Esophagus muscularis mucosa (tissue), 3 donors: ENCODE measurements at regions not wholly inside any gene's neighbourhood (a gene's known extent, or its start where the extent isn't known, plus 50 kb on each side); places are given as distances from the start of the nearest gene placed in this dataset.

ENCODE experiments used
- EP300 ChIP-seq: sonication (generic); formaldehyde crosslinking; IDR thresholded peaks from one replicate; pipeline ENCODE4 v1.6.1; 2017; ENCODE audit warnings: antibody characterized with exemption
- TF ChIP-seq, protein P1 (sequence below), 3 experiments: fragments of 200-600 bp in 2 of 3; fragments of 450-650 bp in 1 of 3; sonication (generic) in 2 of 3; IDR thresholded peaks; one replicate each; pipeline ENCODE4 v1.5.1; 2017 to 2019; ENCODE audit warnings: antibody characterized with exemption in 3 of 3, mild to moderate bottlenecking in 2 of 3, moderate library complexity in 1 of 3

DNA sequence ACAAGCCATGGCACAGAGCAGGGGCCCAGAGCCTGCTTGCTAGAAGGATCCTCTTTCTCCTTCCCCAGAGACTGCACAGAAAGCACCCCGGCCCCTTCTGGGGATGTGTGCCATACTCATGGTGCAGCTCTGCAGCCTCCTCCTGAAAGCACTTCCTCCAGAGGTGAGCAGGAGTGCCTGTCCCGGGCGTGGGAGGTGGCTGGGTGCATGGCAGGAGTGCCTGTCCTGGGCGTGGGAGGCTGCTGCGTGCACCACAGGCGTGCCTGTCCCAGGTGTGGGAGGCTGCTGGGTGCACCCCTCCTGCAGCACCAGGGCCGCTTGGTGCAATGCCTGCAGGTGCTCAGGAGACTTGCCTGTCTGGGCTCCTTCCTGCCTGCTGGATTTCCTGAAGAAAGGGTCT is 913.3 kb downstream of the UQCRFS1 start:
- TF ChIP-seq, protein P1, sequence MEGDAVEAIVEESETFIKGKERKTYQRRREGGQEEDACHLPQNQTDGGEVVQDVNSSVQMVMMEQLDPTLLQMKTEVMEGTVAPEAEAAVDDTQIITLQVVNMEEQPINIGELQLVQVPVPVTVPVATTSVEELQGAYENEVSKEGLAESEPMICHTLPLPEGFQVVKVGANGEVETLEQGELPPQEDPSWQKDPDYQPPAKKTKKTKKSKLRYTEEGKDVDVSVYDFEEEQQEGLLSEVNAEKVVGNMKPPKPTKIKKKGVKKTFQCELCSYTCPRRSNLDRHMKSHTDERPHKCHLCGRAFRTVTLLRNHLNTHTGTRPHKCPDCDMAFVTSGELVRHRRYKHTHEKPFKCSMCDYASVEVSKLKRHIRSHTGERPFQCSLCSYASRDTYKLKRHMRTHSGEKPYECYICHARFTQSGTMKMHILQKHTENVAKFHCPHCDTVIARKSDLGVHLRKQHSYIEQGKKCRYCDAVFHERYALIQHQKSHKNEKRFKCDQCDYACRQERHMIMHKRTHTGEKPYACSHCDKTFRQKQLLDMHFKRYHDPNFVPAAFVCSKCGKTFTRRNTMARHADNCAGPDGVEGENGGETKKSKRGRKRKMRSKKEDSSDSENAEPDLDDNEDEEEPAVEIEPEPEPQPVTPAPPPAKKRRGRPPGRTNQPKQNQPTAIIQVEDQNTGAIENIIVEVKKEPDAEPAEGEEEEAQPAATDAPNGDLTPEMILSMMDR (IDR thresholded peaks at IDR 0.05), result no peak
- TF ChIP-seq EP300, result no peak
